Stimulated activated naive CD8-positive, alpha-beta T cell treated with anti-CD3 and anti-CD28 coated beads, Interleukin-15, Interleukin-2, amounts not matched to agents 100 U/mL and 50 U/mL, for 24 hours (primary cell): ENCODE measurements at regions not wholly inside any gene's neighbourhood (a gene's known extent, or its start where the extent isn't known, plus 50 kb on each side); places are given as distances from the start of the nearest gene placed in this dataset.

ENCODE experiments used
- ATAC-seq: fragments of 150-1000 bp; cut with Tn5 transposase; one replicate; pipeline ENCODE4 v1.10.0; 2021
- DNase-seq: peaks from one replicate; pipeline ENCODE4 v3.0.0; 2021

GRCh38 chr6:154561750-154562149 lies 51.3 kb upstream of the CNKSR3 start:
- no peak for DNase-seq
- no peak for ATAC-seq

GRCh38 chr6:154565331-154565730 lies 54.8 kb upstream of the CNKSR3 start:
- ATAC-seq, result no peak

GRCh38 chr6:154566866-154567265 lies 56.4 kb upstream of the CNKSR3 start:
- DNase-seq, result no peak
- ATAC-seq, result no peak

More at GRCh38 chr6:154565331-154565730, 54.8 kb upstream of the CNKSR3 start:
- DNase-seq, result no peak

GRCh38 chr6:154567695-154568220 lies 57.3 kb upstream of the CNKSR3 start:
- no peak for DNase-seq
- no peak for ATAC-seq

DNA sequence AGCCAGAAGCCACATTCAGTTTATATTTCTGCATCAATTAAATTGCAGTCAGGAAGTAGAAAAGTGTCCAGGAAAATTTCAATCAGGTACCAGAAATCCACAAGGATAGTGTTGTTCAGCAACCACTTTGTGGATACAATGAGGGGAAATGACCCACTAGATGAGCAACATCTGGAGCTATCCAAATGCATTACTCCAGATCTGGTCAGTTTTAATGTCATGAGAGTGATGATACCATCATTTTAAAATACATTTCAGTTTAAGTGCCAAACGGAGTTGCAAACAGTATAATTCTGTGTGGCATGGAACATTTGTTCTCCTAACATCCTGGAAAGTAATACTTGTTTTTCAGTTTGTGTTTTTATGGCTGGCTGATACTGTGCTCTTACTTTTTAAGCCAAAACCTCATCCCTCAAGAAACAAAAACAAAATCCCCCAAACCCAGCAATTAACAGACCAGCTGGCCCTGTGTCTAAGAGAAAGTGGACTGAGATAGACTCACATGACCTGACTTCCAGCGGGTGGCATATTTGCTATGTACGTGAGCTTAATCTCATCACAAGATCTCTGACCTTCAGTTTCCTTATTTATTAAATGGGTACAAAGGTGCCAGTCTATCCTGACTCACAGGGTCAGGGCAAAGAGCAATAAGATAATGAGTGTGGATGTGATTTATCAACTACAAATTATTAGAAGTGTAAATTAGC lies 58.8 kb upstream of the CNKSR3 start:
- ATAC-seq (no peak), DNase-seq (no peak)

- no peak for DNase-seq
- no peak for ATAC-seq
Observed at GRCh38 chr6:154570505-154570904, 60.0 kb upstream of the CNKSR3 start.

DNA sequence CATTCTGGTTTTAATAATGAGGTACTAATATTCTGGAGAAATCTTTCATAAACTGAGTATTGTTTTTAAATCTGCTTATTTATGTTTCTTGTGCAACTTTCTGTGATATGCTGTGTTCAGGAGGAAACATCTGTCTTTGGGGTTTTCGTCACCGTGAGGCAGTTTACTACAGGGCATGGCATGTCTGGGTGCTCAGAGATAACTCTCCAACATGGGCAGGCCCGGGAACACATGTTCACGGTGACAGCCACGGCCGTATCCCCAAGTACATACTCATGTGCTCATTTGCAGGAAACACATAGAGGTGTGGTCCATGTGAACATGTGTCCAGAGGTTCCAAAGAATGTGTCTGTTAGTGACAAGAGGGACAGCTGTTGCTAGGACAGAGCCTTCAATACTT lies 62.1 kb upstream of the CNKSR3 start:
- no peak for ATAC-seq
- DNase-seq, result no peak

- no peak for DNase-seq
- ATAC-seq, result no peak
Observed at GRCh38 chr6:154578004-154578559, 67.6 kb upstream of the CNKSR3 start.

DNA sequence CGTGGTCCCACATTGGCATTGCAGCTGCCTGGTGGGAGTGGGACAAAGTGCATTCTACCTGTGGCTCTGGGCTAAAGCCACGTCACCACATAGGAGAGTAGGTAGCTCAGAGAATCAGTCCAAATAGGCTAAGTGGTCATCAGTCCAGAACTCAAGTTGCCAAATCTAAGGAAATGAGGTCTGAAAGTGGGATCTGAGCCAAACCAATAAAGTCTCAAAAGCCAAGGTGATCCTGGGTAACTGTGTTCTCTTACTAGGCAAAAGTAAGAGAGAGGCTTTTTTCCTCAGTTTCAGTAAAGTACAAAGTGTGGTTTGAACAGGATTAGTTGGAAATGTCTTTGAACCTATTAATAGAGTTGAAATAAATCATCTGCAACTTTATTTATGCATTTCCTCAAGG lies 68.6 kb upstream of the CNKSR3 start:
- DNase-seq (no peak), ATAC-seq (no peak)

DNA sequence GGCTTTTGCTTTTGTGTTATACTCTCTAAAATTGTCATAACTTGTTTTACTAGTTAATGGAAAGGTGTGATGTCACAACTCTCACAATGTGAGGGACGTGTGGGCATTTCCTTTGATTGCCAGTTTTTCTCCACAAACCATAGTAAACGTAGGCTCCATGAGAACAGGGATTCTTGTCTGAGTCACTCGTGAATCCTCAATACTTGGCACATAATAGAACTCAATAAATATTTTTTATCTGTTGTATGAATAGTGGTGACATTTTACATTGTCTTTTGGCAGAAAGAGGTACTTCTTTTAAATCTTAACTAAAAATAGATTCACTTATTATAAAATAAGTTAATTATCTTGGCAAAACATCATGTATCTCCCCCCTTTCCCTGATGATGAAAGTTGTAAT lies 69.0 kb upstream of the CNKSR3 start:
- ATAC-seq (no peak), DNase-seq (no peak)

DNA sequence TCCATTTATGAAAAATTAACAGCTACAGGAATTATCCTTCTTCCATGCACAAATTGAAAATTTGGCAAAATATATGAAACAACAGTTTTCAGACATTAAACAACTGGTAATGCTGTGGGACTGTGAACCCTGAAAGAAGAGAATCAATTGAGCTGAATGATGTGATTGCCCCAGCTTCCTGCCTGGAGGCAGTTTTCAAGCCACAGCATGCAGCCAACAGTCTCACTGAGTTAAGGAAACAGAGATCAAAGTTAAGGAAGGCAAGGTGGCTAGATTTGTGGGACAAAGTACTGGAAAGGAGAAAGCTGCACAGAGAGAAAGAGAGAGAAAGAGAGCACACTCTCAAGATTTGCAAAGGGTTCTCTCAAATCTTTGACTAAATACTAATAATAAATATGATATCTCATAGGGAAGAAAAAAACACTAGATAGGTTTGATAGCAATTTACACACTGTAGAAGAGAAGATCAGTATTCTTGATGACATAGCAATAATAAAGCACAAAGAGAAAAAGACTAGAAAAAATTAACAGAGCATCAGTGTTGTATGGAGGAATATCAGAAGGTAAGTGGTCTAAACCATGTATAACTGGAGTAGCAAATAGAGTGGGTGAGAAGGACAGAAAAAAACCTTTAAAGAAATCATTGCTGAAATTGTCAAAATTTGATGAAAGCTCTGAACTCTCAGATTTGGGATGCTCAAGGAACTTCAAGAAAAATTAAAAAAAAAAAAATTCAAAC lies 70.1 kb upstream of the CNKSR3 start:
- ATAC-seq, result no peak

GRCh38 chr6:154582696-154583095 lies 72.2 kb upstream of the CNKSR3 start:
- DNase-seq (no peak), ATAC-seq (no peak)

More for the DNA sequence above, 70.1 kb upstream of the CNKSR3 start:
- no peak for DNase-seq

DNA sequence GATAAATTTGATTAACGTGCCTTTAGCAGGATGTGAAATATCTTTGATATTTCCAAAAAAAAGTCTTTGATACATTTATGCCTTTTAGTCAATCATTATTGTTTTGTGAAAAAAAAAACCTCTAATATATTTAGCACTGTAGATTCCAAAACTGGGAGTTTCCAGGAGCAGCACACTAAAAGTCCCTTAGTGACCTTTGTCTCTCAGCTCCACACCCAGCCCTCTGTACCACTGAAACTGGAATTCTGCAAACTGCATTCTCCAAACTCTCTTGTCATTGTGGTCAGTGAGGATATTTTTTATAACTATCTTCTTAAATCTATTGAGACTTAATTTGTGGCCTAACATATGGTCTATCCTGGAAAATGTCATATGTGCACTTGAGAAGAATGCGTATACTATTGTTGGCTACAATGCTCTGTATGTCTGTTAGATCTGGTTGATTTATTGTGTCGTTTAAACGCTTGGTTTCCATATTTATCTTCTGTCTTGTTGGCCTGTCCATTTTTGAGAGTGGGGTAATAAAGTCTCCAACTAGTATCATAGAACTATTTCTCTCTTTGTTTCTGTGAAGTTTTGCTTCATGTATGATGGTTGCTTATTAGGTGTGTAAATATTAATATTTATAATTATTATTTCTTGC lies 73.2 kb upstream of the CNKSR3 start:
- ATAC-seq, result no peak
- no peak for DNase-seq

- ATAC-seq, result no peak
- DNase-seq, result no peak
Observed at GRCh38 chr6:154590756-154591155, 80.3 kb upstream of the CNKSR3 start.

- DNase-seq (no peak), ATAC-seq (no peak)
Observed at GRCh38 chr6:154591234-154591633, 80.7 kb upstream of the CNKSR3 start.

- no peak for DNase-seq
- ATAC-seq, result no peak
Observed at GRCh38 chr6:154592199-154592860, 81.8 kb upstream of the CNKSR3 start.

- no peak for ATAC-seq
- no peak for DNase-seq
Observed at GRCh38 chr6:154593122-154593521, 82.6 kb upstream of the CNKSR3 start.

DNA sequence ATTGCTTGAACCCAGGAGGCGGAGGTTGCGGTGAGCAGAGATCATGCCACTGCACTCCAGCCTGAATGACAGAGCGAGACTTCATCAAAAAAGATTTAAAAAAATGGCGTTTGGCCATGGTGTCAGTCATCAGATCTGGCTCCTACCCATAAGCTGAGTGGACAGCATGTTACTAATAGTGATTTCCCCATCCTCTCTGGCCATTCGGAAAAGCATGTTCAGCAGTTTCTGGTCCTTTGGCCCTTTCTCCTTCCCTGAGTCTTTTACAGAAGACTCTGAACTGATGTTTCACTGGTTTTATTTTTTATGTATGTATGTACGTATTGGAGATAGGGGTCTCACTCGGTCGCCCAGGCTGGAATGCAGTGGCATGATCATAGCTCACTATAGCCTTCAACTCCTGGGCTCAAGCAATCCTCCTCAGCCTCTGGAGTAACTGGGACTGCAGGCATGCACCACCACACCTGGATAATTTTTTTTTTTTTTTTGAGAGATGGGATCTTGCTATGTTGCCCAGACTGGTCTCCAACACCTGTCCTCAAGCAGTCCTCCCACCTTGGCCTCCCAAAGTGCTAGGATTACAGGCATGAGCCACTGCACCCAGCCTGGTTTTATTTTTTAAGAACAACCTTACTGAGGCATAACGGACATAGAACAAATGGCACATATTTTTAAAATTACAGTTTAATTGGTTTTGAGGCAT lies 84.2 kb upstream of the CNKSR3 start:
- ATAC-seq (no peak), DNase-seq (no peak)

- DNase-seq (no peak), ATAC-seq (no peak)
Observed at GRCh38 chr6:154595538-154595937, 85.1 kb upstream of the CNKSR3 start.

DNA sequence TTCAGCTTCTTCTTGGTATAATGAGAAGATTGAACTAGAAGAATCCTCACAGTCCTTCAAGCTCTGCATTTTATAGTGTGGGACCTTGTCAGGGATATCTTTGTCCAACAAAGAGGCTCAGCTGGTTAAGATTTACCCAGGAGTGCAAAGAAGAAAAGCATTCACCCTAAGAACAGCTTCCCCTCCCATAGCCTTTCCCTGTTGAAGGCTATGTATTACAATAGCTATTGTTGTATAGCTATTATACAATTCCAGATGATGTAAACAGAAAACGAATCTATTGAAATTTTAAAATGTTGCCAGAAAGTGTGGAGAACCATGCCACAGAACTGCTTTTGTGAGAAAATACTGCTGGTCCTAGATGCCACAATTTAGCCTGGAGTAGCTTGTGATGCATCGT lies 85.5 kb upstream of the CNKSR3 start:
- ATAC-seq, result no peak
- no peak for DNase-seq

DNA sequence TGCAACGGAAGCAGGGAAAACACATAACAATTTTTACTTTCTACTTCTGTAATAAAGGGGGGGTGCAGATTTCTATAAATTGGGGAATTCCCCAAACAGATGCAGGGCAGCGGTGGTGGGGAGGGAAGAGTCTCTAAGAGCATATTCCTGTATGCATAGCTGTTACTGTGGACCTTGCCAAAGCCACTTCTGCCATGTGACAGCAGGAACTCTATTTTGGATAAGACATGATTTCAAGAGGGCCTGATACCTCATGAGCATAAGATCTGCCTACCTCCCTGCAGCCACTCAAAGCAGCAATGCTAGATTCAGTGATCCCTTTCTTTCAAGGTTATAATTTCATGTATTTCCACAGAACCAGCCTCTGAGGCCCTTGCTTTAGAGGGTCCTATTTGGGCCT lies 86.2 kb upstream of the CNKSR3 start:
- ATAC-seq, result no peak
- no peak for DNase-seq

DNA sequence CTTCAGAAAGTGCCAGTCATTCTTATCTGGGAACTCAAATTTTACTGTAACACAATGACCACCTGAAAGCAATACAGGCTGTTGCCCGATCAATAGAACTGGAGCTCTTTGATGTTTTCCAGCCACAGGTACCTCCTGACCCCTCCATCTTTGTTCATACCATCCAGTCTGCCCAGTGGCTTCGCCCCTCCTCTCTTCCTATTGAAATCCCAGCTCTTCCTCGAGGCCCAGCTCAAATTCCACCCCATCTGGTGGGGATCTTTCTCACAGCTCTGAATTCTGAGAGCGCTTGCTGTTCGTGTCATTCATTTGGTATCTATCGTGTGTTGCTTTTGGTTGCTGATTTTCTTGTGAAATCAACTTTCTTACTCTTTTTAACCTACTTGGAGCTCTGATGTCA lies 87.9 kb upstream of the CNKSR3 start:
- DNase-seq (no peak), ATAC-seq (no peak)
